Panc1 (cell line): ENCODE measurements at regions not wholly inside any gene's neighbourhood (a gene's known extent, or its start where the extent isn't known, plus 50 kb on each side); places are given as distances from the start of the nearest gene placed in this dataset.

Experiments used
- ATAC-seq: fragments of 200-7000 bp; cut with Tn5 transposase; 2 replicates; pipeline ENCODE4 v1.9.1; 2020; ENCODE audit warnings: mild to moderate bottlenecking, moderate library complexity
- BruUV-seq: library from RNA; stranded (reverse); fragments of 400-500 nt; replicated peaks from 2 replicates; lab custom pipeline; 2021; lab: Mats Ljungman, UMichigan
- CTCF ChIA-PET: fragments of 300-600 bp; sonication (Branson Sonifier 250); formaldehyde crosslinking; loops from one replicate; lab custom pipeline; 2022; ENCODE audit warnings: antibody characterized with exemption; lab: Charles Lee
- POLR2A ChIA-PET: fragments of 300-600 bp; sonication (Branson Sonifier 250); formaldehyde crosslinking; loops from one replicate; lab custom pipeline; 2022; ENCODE audit warnings: antibody characterized with exemption; lab: Charles Lee
- DNase-seq: peaks from one replicate; pipeline ENCODE4 v3.0.0-alpha.2; 2010; ENCODE audit warnings: low read depth, low spot score
- H3K27ac ChIP-seq: 2 replicates; pipeline ENCODE4 v1.5.1; 2011; ENCODE audit warnings: mild to moderate bottlenecking, low read length, inconsistent platforms
- H3K27me3 ChIP-seq: fragments of 200-500 bp; sonication (Bioruptor generic); 2 replicates; pipeline ENCODE4 v1.6.0; 2014; ENCODE audit warnings: low read length, inconsistent platforms; ENCODE audit not compliant: control insufficient read depth, insufficient read depth
- H3K36me3 ChIP-seq: fragments of 200-500 bp; sonication (Bioruptor generic); 2 replicates; pipeline ENCODE4 v1.5.1; 2014; ENCODE audit warnings: inconsistent platforms, mild to moderate bottlenecking, low read length, moderate library complexity; ENCODE audit not compliant: control insufficient read depth, insufficient read depth
- H3K4me1 ChIP-seq: 2 replicates; pipeline ENCODE4 v1.5.1; 2011; ENCODE audit warnings: inconsistent platforms, mild to moderate bottlenecking, low read length, moderate library complexity; ENCODE audit not compliant: control insufficient read depth, insufficient read depth
- H3K4me3 ChIP-seq, 2 experiments: 2 replicates each; pipeline ENCODE4 v1.5.1; 2011 to 2012; ENCODE audit warnings: low read depth in 2 of 2, low read length in 2 of 2, mild to moderate bottlenecking in 2 of 2, inconsistent platforms in 1 of 2, moderate library complexity in 1 of 2
- H3K9me3 ChIP-seq: fragments of 200-500 bp; sonication (Bioruptor generic); 2 replicates; pipeline ENCODE4 v1.5.1; 2014; ENCODE audit warnings: low read depth, mild to moderate bottlenecking, inconsistent platforms, low read length, moderate library complexity; ENCODE audit not compliant: control insufficient read depth, insufficient read depth
- CTCF ChIP-seq: fragments of 450-650 bp; IDR thresholded peaks from 2 replicates; pipeline ENCODE4 v1.5.1; 2017; ENCODE audit warnings: mild to moderate bottlenecking
- POLR2AphosphoS5 ChIP-seq: IDR thresholded peaks from 2 replicates; pipeline ENCODE4 v1.6.1; 2012; ENCODE audit warnings: mild to moderate bottlenecking, low read depth, low read length, moderate library complexity
- REST ChIP-seq, 2 experiments: IDR thresholded peaks; 2 replicates each; pipeline ENCODE4 v1.6.1; 2011 to 2012; ENCODE audit warnings: low read depth in 2 of 2, control low read depth in 1 of 2, low read length in 1 of 2, mild to moderate bottlenecking in 1 of 2, moderate library complexity in 1 of 2; ENCODE audit not compliant: insufficient read depth in 1 of 2
- SIN3A ChIP-seq: IDR thresholded peaks from 2 replicates; pipeline ENCODE4 v1.6.1; 2012; ENCODE audit warnings: low read depth, mild to moderate bottlenecking, low read length, moderate library complexity, borderline replicate concordance; ENCODE audit not compliant: insufficient read depth
- TCF7L2 ChIP-seq: IDR thresholded peaks from 2 replicates; pipeline ENCODE4 v1.6.1; 2011; ENCODE audit warnings: mild to moderate bottlenecking, low read depth, low read length, inconsistent platforms
- in situ Hi-C: cut with HindIII; loops from 2 replicates; pipeline ENCODE4 v1.10.0; 2016; ENCODE audit warnings: low sequenced_read_pairs, low pct_unique_long_range_greater_than_20kb
- intact Hi-C: fragments of 100-400 bp; cut with micrococcal nuclease; formaldehyde crosslinking; loops from one replicate; pipeline ENCODE4 v1.10.0; 2022; ENCODE audit not compliant: unreplicated experiment

- CTCF ChIA-PET = no interaction called here
- TF ChIP-seq POLR2AphosphoS5 (no peak), SIN3A (no peak), TCF7L2 (no peak), CTCF (no peak), REST (IDR thresholded peaks at IDR 0.05; ENCODE audit: insufficient read depth in 1 of 2, low read depth in 2 of 2, low read length in 1 of 2) (no peak)
- H3K4me3 ChIP-seq = no peak overlapping the region
- H3K27me3 ChIP-seq = no peaks in the 10 kb centered on the region
- intact Hi-C loops = no loop called here
- BruUV-seq = no TSS peak
- no peak for ATAC-seq
- no peak overlapping the region for H3K27ac ChIP-seq
- no peaks in the 10 kb centered on the region for H3K4me1 ChIP-seq
- no peaks in the 10 kb centered on the region for H3K9me3 ChIP-seq
- H3K36me3 ChIP-seq = no peaks in the 10 kb centered on the region
- POLR2A ChIA-PET = no interaction called here
- no peak for DNase-seq
- in situ Hi-C loops = no loop called here
Observed at GRCh38 chr13:85411591-85411990, 387.6 kb downstream of the SLITRK6 start.

GRCh38 chr13:85408415-85408814 is 390.8 kb downstream of the SLITRK6 start:
- Histone ChIP-seq H3K4me1 (no peaks in the 10 kb centered on the region), H3K27me3 (no peaks in the 10 kb centered on the region), H3K36me3 (no peaks in the 10 kb centered on the region), H3K4me3 (no peak overlapping the region), H3K9me3 (no peaks in the 10 kb centered on the region), H3K27ac (no peak overlapping the region)
- in situ Hi-C loops = no loop called here
- ChIA-PET CTCF (no interaction called here), POLR2A (no interaction called here)
- no peak for TF ChIP-seq TCF7L2
- BruUV-seq = no TSS peak
- no peak for DNase-seq
- intact Hi-C loops = no loop called here
- no peak for ATAC-seq

- Histone ChIP-seq H3K4me1 (no peaks in the 10 kb centered on the region), H3K9me3 (no peaks in the 10 kb centered on the region), H3K27me3 (no peaks in the 10 kb centered on the region), H3K36me3 (no peaks in the 10 kb centered on the region), H3K27ac (no peak overlapping the region), H3K4me3 (no peak overlapping the region)
- BruUV-seq = no TSS peak
- ChIA-PET POLR2A (no interaction called here), CTCF (no interaction called here)
- TF ChIP-seq REST (IDR thresholded peaks at IDR 0.05; ENCODE audit: insufficient read depth in 1 of 2, low read depth in 2 of 2, low read length in 1 of 2) (no peak), TCF7L2 (no peak), SIN3A (no peak), CTCF (no peak), POLR2AphosphoS5 (no peak)
- no peak for DNase-seq
- in situ Hi-C loops (no loop called here), intact Hi-C loops (no loop called here)
- ATAC-seq = no peak
Observed at GRCh38 chr13:85406269-85406975, 392.8 kb downstream of the SLITRK6 start.
